ENCODE measurements at regions not wholly inside any gene's neighbourhood (a gene's known extent, or its start where the extent isn't known, plus 50 kb on each side); places are given as distances from the start of the nearest gene placed in this dataset.

DNA sequence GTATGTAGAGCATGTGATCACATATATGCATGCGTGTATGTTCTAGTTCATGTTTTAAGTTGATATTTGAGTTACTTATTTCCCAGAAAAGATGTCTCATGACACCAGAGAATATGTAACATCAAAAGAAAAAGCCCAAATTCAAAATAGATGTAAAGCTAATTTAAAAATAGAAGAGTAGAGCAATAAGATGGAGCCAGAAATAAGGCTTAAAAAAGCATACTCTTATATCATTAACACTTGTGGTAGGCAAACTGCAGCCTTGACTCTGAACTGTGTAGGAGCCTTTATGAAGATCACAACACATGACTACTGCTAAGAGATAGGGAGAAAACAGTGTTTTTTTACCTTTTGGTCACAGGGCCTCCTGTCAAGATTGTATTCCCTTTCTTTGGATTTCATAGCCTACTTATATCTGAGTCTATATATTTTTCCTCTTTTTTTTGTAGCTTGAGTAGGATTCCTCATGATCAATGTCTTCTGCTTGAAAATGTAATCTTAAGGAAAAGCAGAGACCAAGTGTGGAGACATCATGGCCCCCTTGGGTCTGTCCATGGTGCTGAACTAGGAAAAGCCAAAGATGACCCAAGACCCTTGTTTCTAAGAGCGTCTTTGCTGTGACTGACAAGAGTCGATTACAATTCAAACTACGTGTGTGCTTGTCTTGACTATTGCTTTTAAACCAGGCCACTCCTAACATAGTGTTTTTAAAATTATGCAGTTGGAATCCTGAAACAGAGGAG lies 390.4 kb downstream of the SHISA9 start:
- TF ChIP-seq, protein P1, sequence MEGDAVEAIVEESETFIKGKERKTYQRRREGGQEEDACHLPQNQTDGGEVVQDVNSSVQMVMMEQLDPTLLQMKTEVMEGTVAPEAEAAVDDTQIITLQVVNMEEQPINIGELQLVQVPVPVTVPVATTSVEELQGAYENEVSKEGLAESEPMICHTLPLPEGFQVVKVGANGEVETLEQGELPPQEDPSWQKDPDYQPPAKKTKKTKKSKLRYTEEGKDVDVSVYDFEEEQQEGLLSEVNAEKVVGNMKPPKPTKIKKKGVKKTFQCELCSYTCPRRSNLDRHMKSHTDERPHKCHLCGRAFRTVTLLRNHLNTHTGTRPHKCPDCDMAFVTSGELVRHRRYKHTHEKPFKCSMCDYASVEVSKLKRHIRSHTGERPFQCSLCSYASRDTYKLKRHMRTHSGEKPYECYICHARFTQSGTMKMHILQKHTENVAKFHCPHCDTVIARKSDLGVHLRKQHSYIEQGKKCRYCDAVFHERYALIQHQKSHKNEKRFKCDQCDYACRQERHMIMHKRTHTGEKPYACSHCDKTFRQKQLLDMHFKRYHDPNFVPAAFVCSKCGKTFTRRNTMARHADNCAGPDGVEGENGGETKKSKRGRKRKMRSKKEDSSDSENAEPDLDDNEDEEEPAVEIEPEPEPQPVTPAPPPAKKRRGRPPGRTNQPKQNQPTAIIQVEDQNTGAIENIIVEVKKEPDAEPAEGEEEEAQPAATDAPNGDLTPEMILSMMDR (conservative IDR thresholded peaks at IDR 0.05; ENCODE audit: low read depth, low read length) = no peak
- no peak overlapping the region for H3K4me3 ChIP-seq (ENCODE audit: low read depth, low read length)
- no peak for DNase-seq (ENCODE audit: low read depth)

DNA sequence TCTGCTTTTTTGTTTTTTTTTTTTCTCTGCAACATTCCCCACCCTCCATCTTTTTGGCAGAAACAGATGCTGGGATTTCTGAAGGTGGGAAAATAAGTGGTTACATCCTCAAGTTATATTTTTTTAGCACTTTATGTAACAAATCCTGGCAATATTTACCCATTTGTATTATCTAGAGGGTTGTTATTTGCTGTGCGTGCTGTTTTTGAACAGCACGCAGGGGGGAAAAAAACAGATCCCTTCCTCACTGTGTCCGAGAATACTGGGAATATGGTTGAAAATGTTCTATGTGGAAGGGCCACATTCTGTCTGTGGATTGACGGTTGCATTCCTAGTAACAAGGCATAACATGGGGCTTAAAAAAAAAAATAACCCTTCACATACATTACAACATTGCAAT lies 394.8 kb downstream of the SHISA9 start:
- DNase-seq (ENCODE audit: low read depth) = no peak
- TF ChIP-seq, protein P1 (conservative IDR thresholded peaks at IDR 0.05; ENCODE audit: low read depth, low read length) = no peak

DNA sequence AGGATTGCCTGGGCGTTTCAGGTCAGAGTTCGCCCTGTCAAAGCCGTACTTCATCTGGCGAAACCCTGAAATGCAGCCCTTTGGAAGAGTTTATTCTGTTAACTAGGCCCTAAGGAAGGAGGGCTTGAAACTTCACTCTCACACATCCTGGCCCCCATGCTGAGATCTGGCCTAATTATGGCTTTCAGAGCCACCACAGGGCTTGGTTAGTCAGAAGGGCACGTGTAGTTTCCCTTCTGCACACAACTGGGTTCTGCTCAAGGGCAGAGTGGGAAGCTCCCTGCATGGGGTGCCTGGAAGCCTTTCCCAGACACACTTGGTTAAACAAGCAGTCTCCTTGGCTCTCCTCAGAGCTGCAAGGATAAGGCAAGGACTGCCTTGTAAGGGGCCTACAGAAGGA lies 397.3 kb downstream of the SHISA9 start:
- no peak overlapping the region for H3K4me3 ChIP-seq (ENCODE audit: low read depth, low read length)
- TF ChIP-seq, protein P1 (conservative IDR thresholded peaks at IDR 0.05; ENCODE audit: low read depth, low read length) = no peak
- peak; percentile 38 for DNase-seq (ENCODE audit: low read depth)

More for the DNA sequence above, 394.8 kb downstream of the SHISA9 start:
- no peak overlapping the region for H3K4me3 ChIP-seq (ENCODE audit: low read depth, low read length)

DNA sequence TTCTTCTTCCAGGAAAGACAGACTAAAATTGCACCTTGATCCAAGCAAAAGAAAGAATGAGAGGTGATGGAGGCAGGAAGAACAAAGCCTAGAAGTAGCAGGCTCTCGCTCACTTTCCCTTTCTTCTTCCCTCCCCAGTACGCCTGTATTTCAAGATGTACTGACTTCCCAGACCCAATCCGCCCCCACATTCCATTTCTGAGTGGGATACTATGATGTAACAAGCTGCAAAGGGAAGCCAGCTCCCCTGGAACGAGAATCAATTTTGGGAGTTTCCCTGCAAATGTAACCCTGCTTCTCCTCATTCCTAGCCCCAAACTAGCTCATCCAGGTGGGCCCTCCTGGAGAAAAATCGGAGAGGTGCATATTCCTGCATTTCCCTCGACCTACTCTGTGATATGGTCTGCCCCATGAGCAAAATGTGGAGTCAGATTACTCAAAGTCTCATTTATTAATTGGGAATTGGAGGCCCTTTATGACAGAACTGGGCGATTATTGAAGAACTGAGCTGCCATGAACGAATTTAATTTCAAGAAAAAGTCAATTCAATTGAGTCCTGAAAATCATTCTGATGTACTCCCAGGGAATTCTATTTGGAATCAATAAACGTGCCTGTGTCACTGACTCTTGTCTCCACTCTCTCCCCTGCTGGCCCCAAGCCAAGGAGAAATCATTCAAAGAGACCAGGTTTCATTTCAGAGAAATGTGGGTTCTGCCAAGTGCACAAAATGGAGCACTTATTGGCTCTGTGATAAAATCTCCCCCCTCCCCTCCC lies 398.9 kb downstream of the SHISA9 start:
- TF ChIP-seq, protein P1 (conservative IDR thresholded peaks at IDR 0.05; ENCODE audit: low read depth, low read length) = no peak
- no peak overlapping the region for H3K4me3 ChIP-seq (ENCODE audit: low read depth, low read length)

DNA sequence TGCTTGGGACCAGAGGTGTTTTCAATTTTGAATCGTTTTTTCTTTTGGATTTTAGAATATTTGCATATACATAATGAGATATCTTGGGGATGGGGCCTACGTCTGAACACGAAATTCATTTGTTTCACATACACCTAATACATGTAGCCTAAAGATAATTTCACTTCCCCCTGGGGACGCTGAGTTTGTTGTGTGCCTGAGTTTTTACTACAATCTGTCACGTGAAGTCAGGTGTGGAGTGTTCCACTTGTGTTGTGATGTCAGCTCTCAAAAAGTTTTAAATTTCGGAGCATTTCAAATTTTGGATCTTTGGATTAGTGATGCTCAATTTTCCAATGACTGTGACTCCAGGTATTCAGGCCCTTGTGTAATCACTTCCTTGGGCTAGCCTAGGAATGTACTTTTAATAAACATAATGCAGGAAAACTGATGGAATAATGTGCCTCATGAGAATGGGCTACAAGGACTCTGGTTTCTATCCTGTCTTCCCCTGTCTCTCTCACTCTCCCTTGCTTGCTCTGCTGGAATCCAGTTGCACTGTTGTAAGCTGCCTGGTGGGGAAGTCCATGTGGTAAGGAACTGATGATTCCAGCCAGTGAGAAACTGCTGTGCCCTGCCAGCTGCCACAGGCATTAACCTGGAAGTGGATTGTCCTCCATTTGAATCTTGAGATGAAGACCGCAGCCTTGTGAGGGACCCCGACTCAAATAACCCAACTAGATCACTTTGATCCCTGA lies 403.8 kb downstream of the SHISA9 start:
- H3K4me3 ChIP-seq (ENCODE audit: low read depth, low read length) = no peak overlapping the region
- TF ChIP-seq, protein P1 (conservative IDR thresholded peaks at IDR 0.05; ENCODE audit: low read depth, low read length) = no peak
- DNase-seq (ENCODE audit: low read depth) = no peak

More for the DNA sequence above, 398.9 kb downstream of the SHISA9 start:
- no peak for DNase-seq (ENCODE audit: low read depth)

DNA sequence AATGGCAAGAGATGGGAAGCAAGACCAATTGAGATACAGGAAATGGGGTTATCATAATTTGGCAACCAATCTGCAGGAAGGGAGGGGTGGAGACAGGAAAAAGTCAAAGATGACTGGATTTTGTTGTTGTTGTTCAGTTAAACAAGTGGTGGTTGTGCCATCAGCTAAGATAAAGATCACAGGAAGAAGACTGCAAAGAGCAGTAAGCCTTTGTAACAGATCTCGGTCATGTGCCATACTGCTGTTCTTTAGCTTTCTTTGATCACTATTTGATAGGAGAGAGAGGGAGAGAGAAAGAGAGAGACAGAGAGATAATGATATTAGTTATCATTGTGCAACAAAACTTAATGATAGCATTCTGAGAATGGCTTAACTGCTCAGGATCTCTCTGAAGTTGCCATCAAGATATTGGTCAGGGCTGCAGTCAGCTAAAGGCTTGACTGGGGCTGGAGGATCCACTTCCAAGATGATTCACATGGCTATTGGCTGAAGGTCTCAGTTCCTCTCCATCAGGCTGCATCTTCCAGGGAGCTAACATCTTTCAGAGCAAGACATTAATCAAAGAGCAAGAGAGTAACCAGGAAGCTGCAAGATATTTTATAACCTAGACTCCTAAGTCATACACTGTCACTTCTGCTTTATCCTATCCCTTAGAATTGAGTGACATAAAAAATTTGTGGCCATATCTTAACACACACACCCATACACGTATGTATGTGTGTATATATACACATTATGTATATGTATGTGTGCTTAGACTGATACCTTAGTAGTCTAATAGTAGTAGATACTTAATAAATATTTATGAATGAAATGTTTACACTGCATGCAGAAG lies 405.0 kb downstream of the SHISA9 start:
- TF ChIP-seq, protein P1 (conservative IDR thresholded peaks at IDR 0.05; ENCODE audit: low read depth, low read length) = no peak
- no peak for DNase-seq (ENCODE audit: low read depth)
- H3K4me3 ChIP-seq (ENCODE audit: low read depth, low read length) = no peak overlapping the region

All from epithelial cell of proximal tubule (primary cell).